HG03354 (cell line): ENCODE measurements at regions not wholly inside any gene's neighbourhood (a gene's known extent, or its start where the extent isn't known, plus 50 kb on each side); places are given as distances from the start of the nearest gene placed in this dataset.
A peak's percentile ranks its signal among the peaks of the same experiment; 100 is the strongest.

Experiments
- ATAC-seq: cut with Tn5 transposase; IDR thresholded peaks from one replicate; pipeline ENCODE4 v1.9.1; 2021; ENCODE audit warnings: mild to moderate bottlenecking; ENCODE audit not compliant: unreplicated experiment, poor library complexity, severe bottlenecking

DNA sequence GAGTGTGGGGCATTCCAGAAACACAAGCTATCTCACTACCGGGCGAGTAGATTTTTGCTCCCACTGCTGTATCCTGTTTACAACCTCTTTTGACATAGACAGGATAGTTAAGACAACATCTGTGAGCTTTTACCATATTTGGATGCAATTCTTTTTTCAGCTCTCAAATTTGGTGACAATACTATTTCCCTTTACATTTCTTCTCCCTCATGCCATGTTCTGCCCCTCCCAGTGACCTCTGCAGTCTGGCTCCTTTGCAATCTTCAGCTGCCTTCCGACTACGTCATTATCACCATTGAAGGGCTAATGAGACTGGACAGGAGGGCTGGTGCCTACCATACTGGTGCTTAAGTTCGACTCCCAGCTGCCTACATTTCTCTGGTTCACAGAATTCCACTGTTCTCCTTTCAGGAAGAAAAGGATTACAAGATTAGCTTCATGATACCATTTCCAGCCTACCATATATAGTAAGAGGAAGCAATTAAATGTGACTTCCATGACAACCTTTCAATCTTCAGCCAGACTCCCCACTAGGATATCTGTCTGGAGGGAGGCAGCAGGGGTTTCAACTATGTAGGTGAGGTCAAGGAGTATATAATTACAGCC, 251.6 kb downstream of the PHLDA1 start:
- ATAC-seq, result no peak

DNA sequence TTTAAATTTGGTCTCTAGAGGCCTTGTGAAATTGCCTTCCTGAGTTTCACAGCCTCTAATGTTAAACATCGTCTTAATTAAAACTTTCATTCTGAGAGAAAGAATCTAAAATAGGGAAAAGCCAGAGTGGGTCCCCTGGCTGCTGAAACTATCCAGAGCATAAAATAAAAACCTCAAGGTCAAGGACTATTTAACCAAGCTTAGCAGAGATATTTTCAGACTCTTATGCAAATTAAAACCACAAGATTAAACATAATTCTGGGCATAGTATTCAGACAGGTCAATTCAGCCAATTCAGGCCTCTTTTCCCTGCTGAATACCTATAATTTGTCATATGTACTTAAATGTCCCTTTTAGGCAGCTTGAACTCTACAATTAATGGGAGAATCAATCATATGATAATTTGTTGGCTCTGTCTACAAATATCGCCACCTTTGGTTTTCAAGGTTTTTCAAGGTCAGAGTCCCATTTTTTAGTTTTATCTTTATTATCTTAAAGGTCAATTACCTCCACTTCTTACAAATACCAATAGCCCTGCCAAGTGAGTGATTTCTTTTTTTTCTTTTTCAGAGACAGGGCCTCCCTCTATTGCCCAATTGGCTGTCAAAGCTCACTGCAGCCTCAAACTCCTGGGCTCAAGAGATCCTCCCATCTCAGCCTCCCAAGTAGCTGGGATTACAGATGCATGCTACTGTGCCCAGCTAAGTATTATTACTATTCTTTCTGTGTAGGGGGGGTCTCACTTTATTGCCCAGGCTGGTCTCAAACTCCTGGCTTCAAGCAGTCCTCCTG, 257.1 kb downstream of the PHLDA1 start:
- no peak for ATAC-seq

- no peak for ATAC-seq
Measured at GRCh38 chr12:75773377-75773776, 258.2 kb downstream of the PHLDA1 start.

GRCh38 chr12:75771023-75771422, 259.6 kb upstream of the KRR1 start:
- ATAC-seq, result no peak

DNA sequence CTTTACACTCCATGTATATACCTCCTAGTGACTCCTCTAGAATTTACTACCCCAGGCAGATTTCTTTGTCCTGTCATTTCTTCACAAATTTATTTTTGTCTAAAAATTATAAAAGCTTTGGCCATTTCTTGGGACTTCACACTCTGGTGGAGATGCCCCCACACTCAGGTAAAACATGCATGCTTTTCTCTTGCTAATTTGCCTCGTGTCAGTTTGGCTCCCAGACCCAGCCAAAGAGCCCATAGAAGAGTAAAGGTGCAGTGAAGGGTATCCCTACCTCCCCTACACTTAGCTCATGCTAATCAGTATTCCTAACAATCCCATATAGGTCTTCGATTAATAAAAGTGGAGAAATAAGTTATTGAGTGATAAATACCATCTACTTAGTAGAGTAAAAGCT, 256.5 kb upstream of the KRR1 start:
- ATAC-seq, result no peak

GRCh38 chr12:75766263-75767160, 255.1 kb upstream of the KRR1 start:
- no peak for ATAC-seq

GRCh38 chr12:75765170-75766059, 254.0 kb upstream of the KRR1 start:
- no peak for ATAC-seq

- no peak for ATAC-seq
Measured at GRCh38 chr12:75764091-75764841, 252.9 kb upstream of the KRR1 start.

DNA sequence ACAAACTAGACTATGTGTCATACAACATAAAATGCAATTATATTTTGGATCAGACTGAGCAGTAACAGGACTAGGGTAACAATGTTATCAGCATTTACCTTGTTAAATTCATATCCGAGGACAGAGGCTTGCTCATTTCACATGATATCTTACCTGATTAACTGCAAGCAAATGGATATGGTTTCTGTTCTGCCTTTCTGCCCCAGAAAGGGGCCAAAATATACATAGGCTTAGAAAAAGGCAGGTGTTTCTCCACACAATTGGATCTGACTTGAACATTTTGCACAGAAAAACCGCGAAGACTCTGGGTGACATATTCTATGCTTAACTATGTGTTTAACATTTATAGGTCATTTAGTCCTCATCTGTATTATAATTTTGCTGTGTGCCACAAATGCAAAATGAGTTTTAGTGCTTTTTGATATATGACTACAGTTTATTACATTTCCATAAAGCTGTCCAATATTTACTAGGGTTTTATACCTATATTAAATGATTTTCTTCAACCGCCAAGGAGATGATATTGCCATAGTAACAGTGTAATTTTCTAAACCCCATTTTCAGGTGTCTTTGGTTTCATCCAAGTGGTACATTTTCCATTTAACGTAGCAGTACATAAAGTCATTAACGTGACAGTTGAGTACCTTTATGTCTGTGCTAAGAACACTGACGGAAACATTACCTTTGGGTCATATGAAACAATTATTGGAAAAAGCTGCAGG, 249.3 kb upstream of the KRR1 start:
- ATAC-seq, result no peak

- peak; percentile 52 for ATAC-seq
Measured at GRCh38 chr12:75759842-75760572, 248.6 kb upstream of the KRR1 start.

DNA sequence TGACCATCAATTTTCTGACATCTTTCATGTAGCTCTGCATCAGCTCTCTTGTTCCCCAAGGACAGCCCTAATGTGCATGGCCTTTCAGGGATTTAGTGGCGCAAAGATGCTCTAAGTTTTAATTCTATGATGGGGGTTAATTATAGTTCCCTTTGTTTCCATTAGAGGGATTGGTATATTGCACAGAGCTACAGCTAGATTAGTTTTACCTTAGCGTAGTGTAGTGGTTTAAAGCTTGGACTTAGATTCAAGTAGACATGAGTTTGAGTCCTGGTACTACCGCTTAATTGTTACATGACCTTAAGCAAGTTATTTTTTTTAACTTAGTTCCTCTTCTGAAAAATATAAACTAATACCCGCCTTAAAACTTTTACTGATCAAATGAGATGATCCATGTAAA, 247.8 kb upstream of the KRR1 start:
- ATAC-seq, result no peak

DNA sequence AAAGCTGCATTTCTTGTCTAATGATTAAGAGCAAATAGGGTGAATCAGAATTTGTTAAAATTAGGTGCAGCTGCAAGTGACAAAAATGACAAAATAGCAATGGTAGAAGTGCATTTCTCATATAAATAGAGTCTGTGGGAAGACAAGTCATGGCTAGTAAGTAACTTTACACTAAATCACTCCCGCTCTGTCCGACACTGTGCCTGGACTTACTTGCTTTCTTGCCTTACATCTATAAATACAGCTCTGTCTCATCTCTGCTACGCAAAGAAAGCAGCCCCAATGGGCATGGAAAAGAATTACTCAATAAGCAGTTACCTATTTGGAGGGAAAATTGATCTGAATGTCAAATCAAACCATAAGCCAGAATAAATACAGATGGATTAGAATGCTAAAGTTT, 245.4 kb upstream of the KRR1 start:
- ATAC-seq, result no peak

GRCh38 chr12:75756111-75756510, 244.7 kb upstream of the KRR1 start:
- no peak for ATAC-seq

- no peak for ATAC-seq
Measured at GRCh38 chr12:75754698-75755097, 243.3 kb upstream of the KRR1 start.

DNA sequence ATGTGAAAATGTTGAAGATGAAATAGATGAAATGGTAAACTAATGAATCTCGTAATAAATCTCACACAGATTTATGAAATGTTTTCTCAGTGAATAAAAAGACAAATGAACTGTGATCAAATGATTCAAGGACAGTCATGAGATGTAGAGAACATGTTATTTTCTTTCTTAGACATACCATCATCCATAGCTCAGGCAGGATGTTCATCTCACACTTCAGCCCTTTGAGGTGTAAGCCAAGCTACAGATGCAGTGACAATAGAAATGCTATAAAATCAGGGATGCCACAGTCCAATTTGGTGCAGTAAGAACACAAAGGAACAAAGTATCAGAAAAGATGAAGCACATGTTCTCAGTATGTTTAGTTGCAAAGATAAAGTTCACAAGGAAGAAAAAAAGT, 242.7 kb upstream of the KRR1 start:
- ATAC-seq, result no peak

DNA sequence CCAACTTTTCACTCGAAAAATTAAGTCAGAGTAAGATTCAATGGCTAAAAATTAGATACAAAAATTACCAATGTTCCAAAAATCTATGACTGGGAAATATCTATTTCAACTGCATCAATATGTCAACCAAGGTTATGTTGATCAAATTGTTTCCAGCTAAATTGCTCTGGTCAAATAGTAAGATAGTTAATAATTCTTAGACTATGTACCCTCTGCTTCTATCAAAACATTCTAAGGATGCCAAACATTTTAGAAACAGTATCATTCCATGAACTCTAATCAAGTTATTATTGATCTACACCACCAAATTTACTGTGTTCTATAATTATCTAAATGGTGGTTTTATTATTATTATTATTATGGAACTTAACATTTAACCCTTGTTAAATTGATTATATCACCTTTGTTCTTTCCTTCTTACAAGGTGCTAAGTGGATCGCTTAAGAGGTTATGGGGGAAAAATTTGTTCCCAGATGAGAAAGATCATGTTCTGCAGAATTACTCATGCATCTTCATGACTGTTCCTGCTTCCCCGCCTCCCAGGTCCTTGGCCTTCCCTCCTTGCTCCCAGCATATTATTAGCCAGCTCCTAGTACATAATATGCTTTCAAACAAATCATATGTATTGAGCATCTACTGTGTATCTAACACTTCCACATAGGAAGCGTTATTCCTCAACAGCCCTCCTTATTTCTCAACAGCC, 240.5 kb upstream of the KRR1 start:
- ATAC-seq, result no peak

GRCh38 chr12:75750716-75751306, 239.4 kb upstream of the KRR1 start:
- no peak for ATAC-seq
